Bronchial epithelial cell (primary cell): ENCODE measurements at regions not wholly inside any gene's neighbourhood (a gene's known extent, or its start where the extent isn't known, plus 50 kb on each side); places are given as distances from the start of the nearest gene placed in this dataset.

Experiments used
- DNase-seq: peaks from one replicate; pipeline ENCODE4 v3.0.0-alpha.2; 2010; ENCODE audit warnings: low read depth
- FAIRE-seq: peaks from 2 replicates; lab custom pipeline; 2011; peaks lifted over from hg19 to GRCh38; lab: Jason Lieb, UNC
- H3K27me3 ChIP-seq: 2 replicates; pipeline ENCODE4 v1.5.1; 2011; ENCODE audit warnings: low read length; ENCODE audit not compliant: control insufficient read depth, insufficient read depth
- H3K36me3 ChIP-seq: 2 replicates; pipeline ENCODE4 v1.5.1; 2011; ENCODE audit warnings: low read length; ENCODE audit not compliant: control insufficient read depth, insufficient read depth
- H3K4me3 ChIP-seq: 2 replicates; pipeline ENCODE4 v1.5.1; 2011; ENCODE audit warnings: mild to moderate bottlenecking, low read depth, low read length, control low read depth
- TF ChIP-seq, protein P1 (sequence below): IDR thresholded peaks from 2 replicates; pipeline ENCODE4 v1.5.1; 2011; ENCODE audit warnings: mild to moderate bottlenecking, moderate library complexity, low read length, control low read depth, inconsistent platforms; ENCODE audit not compliant: insufficient read depth, severe bottlenecking

DNA sequence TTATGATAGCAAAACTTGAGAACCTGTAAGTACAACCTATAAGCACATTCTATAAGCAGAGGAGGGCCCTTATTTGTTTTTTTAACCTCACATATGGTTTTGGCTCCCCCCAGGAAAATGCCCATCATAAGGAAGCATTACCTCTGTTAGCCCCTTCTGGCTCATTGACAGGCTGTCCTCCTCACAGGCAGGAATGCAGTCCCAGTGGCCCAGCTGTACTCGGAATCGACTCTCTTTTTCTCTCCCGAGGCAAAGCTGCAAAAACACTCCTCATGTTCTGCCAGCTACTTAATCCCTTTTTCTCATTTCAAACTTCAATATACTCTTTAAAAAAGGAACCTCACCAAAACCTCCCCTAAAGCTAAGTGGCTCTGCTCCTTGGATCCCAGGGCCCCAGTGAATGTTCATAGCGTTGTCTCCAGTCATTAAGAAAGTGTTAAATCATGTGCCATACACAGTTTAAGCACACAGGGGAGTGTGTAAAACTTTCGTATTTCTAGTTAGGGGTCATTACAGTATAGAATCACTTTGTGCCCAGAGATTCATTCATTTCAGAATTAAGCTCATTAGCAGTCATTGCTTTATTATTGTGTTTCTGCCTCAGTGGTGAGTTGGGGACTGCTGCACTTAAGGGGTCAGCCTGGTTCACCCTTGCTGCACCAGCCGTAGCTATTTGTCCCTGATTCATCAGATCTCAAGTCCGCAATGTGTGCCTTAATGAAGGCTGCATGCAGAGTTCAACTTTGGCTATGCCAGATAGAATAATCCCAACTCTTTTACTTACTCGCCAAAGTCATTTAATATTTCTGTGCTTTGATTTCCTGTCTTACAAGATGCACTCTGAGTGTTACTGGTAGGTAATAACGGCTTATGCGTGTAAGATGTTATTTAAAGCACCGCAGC, 57.6 kb downstream of the JRKL start:
- peaks cover 2% of the 10 kb centered on the region for H3K27me3 ChIP-seq
- no peak for FAIRE-seq
- TF ChIP-seq, protein P1, sequence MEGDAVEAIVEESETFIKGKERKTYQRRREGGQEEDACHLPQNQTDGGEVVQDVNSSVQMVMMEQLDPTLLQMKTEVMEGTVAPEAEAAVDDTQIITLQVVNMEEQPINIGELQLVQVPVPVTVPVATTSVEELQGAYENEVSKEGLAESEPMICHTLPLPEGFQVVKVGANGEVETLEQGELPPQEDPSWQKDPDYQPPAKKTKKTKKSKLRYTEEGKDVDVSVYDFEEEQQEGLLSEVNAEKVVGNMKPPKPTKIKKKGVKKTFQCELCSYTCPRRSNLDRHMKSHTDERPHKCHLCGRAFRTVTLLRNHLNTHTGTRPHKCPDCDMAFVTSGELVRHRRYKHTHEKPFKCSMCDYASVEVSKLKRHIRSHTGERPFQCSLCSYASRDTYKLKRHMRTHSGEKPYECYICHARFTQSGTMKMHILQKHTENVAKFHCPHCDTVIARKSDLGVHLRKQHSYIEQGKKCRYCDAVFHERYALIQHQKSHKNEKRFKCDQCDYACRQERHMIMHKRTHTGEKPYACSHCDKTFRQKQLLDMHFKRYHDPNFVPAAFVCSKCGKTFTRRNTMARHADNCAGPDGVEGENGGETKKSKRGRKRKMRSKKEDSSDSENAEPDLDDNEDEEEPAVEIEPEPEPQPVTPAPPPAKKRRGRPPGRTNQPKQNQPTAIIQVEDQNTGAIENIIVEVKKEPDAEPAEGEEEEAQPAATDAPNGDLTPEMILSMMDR = no peak
- no peak for DNase-seq
- no peaks in the 10 kb centered on the region for H3K36me3 ChIP-seq
- H3K4me3 ChIP-seq = no peak overlapping the region

DNA sequence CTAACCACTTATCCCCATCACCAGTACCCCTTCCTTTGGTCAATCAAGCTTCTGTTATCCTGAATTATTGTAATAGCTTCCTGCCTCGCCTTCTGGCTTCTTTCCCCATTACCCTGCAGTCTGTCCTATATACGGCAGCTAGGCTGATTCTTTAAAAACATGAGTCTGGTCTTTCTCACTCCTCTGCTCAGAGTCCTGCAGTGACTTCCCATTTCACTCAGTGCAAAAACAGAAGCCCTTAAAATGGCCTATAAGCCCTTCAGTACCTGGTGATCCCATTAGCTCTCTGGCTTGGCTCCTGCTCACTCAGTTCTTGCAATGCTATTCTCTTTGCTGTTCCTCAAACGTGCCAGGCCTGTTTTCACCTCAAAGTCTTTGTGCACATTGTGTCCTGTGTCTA, 58.4 kb downstream of the JRKL start:
- DNase-seq = no peak
- H3K4me3 ChIP-seq = no peak overlapping the region
- no peaks in the 10 kb centered on the region for H3K36me3 ChIP-seq
- FAIRE-seq = no peak
- peaks cover 2% of the 10 kb centered on the region for H3K27me3 ChIP-seq
- TF ChIP-seq, protein P1 = no peak

DNA sequence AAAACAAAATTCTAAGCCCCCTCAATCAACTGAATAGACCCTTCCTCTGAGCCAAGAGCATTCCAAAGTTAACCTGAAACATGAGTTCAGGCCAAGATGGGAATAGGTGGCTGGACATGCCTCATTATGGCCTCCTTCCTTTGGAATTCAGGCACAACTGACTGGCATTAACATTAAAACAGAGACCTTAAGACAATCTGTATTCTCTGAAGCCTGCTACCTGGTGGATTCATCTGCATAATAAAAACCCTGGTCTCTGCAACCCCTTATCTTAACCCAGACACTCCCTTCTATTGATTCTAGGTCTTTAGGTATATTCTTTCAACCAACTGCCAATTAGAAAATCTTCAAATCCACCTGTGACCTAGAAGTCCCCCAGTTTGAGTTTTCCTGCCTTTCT, 66.3 kb downstream of the JRKL start:
- FAIRE-seq (no peak), DNase-seq (no peak)
- Histone ChIP-seq H3K27me3 (peaks cover 1% of the 10 kb centered on the region), H3K4me3 (no peak overlapping the region), H3K36me3 (no peaks in the 10 kb centered on the region)
- TF ChIP-seq, protein P1 = no peak

DNA sequence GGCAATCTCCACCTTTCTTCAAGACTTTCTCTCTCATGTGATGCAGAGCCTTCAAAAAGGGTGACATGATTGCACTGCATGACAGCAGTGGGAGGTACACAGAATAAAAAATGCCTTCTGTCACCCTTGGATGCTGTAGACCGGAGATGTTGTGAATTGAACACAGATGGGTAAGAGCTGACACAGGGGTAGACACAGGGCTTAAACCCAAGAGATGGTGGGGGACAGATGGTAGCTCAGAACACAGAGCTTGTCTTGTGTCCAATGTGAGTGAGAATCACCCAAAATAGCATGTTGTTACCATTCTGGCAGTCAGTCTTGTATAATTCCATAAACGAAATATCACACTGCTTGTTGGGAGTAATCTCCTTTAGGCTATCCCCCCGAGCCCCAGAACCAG, 69.9 kb downstream of the JRKL start:
- Histone ChIP-seq H3K36me3 (no peaks in the 10 kb centered on the region), H3K4me3 (no peak overlapping the region), H3K27me3 (peaks cover 1% of the 10 kb centered on the region)
- TF ChIP-seq, protein P1 = no peak
- DNase-seq (no peak), FAIRE-seq (no peak)

DNA sequence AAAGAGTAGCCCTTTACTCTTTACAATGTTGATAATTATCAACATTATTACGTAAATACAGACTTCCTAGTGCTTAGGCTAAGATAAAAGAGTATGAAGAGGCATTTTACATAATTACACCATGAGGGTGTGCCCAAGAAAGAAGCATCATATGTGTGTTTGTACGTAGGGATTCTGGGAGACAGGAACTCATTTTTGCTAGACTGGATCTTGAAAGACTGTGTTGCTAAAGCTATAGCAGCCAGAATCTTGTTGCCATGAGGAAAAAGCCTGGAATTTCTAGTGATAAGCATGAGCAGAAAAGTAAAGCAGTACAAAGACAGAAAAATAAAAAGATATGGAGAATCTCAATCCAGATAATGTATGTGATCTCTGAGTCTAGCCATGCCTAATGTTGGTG, 72.1 kb downstream of the JRKL start:
- Histone ChIP-seq H3K4me3 (no peak overlapping the region), H3K36me3 (no peaks in the 10 kb centered on the region), H3K27me3 (peaks cover 1% of the 10 kb centered on the region)
- FAIRE-seq = no peak
- TF ChIP-seq, protein P1 = no peak
- no peak for DNase-seq
